ENCODE measurements at regions not wholly inside any gene's neighbourhood (a gene's known extent, or its start where the extent isn't known, plus 50 kb on each side); places are given as distances from the start of the nearest gene placed in this dataset.

GRCh38 chr9:13439685-13440476 lies 160.4 kb upstream of the MPDZ start:
- TF ChIP-seq TAF1 (IDR thresholded peaks at IDR 0.05; ENCODE audit: borderline replicate concordance, low read depth, low read length) (no peak), POLR2A (IDR thresholded peaks at IDR 0.05; ENCODE audit: low read depth, low read length) (no peak)

Measured in GM12892 (cell line).